Left lung (tissue), 4 donors: ENCODE measurements at regions not wholly inside any gene's neighbourhood (a gene's known extent, or its start where the extent isn't known, plus 50 kb on each side); places are given as distances from the start of the nearest gene placed in this dataset.

Source experiments
- ATAC-seq: fragments of 200-7000 bp; cut with Tn5 transposase; one replicate; pipeline ENCODE4 v1.9.1; 2020; ENCODE audit warnings: moderate library complexity
- DNase-seq, 4 donors: peaks; one replicate each; pipeline ENCODE4 v3.0.0-alpha.2; 2013 to 2020
- H3K27ac ChIP-seq, 2 donors: fragments of 200-600 bp; sonication (generic) in 1 of 2; one replicate each; pipeline versions ENCODE4 v1.5.0 to v1.8.0; 2020 to 2021
- H3K27me3 ChIP-seq, 2 donors: fragments of 200-600 bp; sonication (generic) in 1 of 2; one replicate each; pipeline versions ENCODE4 v1.5.0 to v1.8.0; 2020 to 2021
- H3K36me3 ChIP-seq, 2 donors: fragments of 200-600 bp; sonication (generic) in 1 of 2; one replicate each; pipeline versions ENCODE4 v1.5.0 to v1.8.0; 2020 to 2021
- H3K4me1 ChIP-seq, 2 donors: fragments of 200-600 bp; one replicate each; pipeline ENCODE4 v1.8.0; 2021
- H3K4me3 ChIP-seq, 2 donors: fragments of 200-600 bp; sonication (generic) in 1 of 2; one replicate each; pipeline versions ENCODE4 v1.5.0 to v1.8.0; 2020 to 2021; ENCODE audit warnings: mild to moderate bottlenecking in 1 of 2
- H3K9me3 ChIP-seq, 2 donors: fragments of 200-600 bp; sonication (generic) in 1 of 2; one replicate each; pipeline versions ENCODE4 v1.5.0 to v1.8.0; 2020 to 2021
- CTCF ChIP-seq, 2 donors: fragments of 200-600 bp; sonication (generic) in 1 of 2; IDR thresholded peaks; one replicate each; pipeline versions ENCODE4 v1.5.0 to v1.8.0; 2021; ENCODE audit warnings: antibody characterized with exemption in 2 of 2
- intact Hi-C, 2 donors: fragments of 100-400 bp; cut with DNase I; formaldehyde crosslinking; loops; one replicate each; pipeline versions ENCODE4 v1.11.2 to v1.14.2; 2022
- donor health status: DM: no; HTN: yes; CAD: no.
- donor health status: DM: no; HTN: no; CAD: no.

GRCh38 chr4:175561696-175562095, 250.4 kb downstream of the GPM6A start:
- Histone ChIP-seq H3K4me3 (no peak overlapping the region), H3K4me1 (no peaks in the 10 kb centered on the region), H3K9me3 (no peaks in the 10 kb centered on the region), H3K36me3 (no peaks in the 10 kb centered on the region), H3K27me3 (no peaks in the 10 kb centered on the region), H3K27ac (no peak overlapping the region)
- intact Hi-C loops: no loop called here
- no peak for TF ChIP-seq CTCF (IDR thresholded peaks at IDR 0.05)
- DNase-seq (no peak), ATAC-seq (no peak)

GRCh38 chr4:175562111-175562510, 250.0 kb downstream of the GPM6A start:
- ATAC-seq (no peak), DNase-seq (no peak)
- no peaks in the 10 kb centered on the region for H3K4me1 ChIP-seq
- intact Hi-C loops: no loop called here
- TF ChIP-seq CTCF (IDR thresholded peaks at IDR 0.05): no peak
- no peak overlapping the region for H3K27ac ChIP-seq
- H3K4me3 ChIP-seq: no peak overlapping the region
- no peaks in the 10 kb centered on the region for H3K9me3 ChIP-seq
- H3K36me3 ChIP-seq: no peaks in the 10 kb centered on the region
- no peaks in the 10 kb centered on the region for H3K27me3 ChIP-seq

- intact Hi-C loops: no loop called here
- H3K4me1 ChIP-seq: no peaks in the 10 kb centered on the region
- H3K4me3 ChIP-seq: no peak overlapping the region
- no peak overlapping the region for H3K27ac ChIP-seq
- TF ChIP-seq CTCF (IDR thresholded peaks at IDR 0.05): no peak
- H3K9me3 ChIP-seq: no peaks in the 10 kb centered on the region
- no peaks in the 10 kb centered on the region for H3K36me3 ChIP-seq
- ATAC-seq: no peak
- no peaks in the 10 kb centered on the region for H3K27me3 ChIP-seq
- no peak for DNase-seq
Observed at GRCh38 chr4:175562542-175562941, 249.5 kb downstream of the GPM6A start.
